ENCODE measurements at regions not wholly inside any gene's neighbourhood (a gene's known extent, or its start where the extent isn't known, plus 50 kb on each side); places are given as distances from the start of the nearest gene placed in this dataset.

DNA sequence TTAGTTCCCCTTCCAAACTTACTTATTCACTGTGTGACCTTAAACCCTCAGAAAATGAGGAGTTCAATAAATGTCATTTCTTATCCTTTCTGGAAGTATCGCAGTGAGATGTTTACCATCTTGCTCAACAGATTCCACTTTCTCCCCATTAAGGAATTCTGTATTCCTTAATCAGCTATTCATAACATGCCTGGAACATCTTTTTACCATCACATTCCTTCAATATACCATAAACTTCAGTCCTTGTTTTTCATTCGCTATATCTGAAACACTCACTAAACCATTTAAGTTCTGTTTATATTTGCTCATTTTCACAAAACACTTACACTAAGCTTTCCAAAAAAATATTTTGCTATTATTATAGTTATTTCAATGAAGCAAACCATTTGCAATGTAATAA lies 1158.6 kb downstream of the CDH12 start:
- H3K4me1 ChIP-seq = no peaks in the 10 kb centered on the region
- 69 to 76% methylated on average over 2 of the region's 2 CpGs for WGBS, 2 donors (ENCODE audit: low coverage in 1 of 2)
- no peaks in the 10 kb centered on the region for H3K27me3 ChIP-seq
- no peaks in the 10 kb centered on the region for H3K9me3 ChIP-seq
- no peak overlapping the region for H3K27ac ChIP-seq
- no peaks in the 10 kb centered on the region for H3K36me3 ChIP-seq
- intact Hi-C loops (cut with DNase I; ENCODE audit: low total_unique reads) (no loop called here), in situ Hi-C loops (cut with MboI; ENCODE audit: low pct_ligation_motif_present in 1 of 4, low pct_unique_long_range_greater_than_20kb in 1 of 4, low sequenced_read_pairs in 3 of 4) (no loop called here)
- no peak for DNase-seq
- TF ChIP-seq POLR2AphosphoS5 (IDR thresholded peaks at IDR 0.05) = no peak
- H3K4me3 ChIP-seq = no peak overlapping the region

DNA sequence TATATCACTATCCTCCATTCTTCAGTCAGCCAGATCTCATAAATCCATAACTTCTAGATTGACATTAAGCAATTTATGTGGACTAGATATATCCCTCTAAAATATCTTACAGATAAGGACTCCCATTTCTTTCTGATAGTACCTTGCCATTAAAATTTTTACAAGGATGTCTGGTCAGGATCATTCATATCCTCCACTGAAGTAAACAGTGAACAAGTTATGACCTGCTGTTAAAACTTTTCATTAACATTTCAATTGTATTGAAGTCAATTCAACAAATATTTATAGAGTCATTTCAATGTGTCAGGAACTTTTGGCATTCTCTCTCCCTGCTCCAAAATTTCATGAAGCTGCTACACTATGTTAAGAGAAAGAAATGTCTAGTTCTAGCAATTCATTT lies 1159.6 kb downstream of the CDH12 start:
- no peaks in the 10 kb centered on the region for H3K4me1 ChIP-seq
- no peak overlapping the region for H3K27ac ChIP-seq
- intact Hi-C loops (cut with DNase I; ENCODE audit: low total_unique reads) = no loop called here
- DNase-seq = no peak
- no peaks in the 10 kb centered on the region for H3K9me3 ChIP-seq
- H3K27me3 ChIP-seq = no peaks in the 10 kb centered on the region
- in situ Hi-C loops (cut with MboI; ENCODE audit: low pct_ligation_motif_present in 1 of 4, low pct_unique_long_range_greater_than_20kb in 1 of 4, low sequenced_read_pairs in 3 of 4) = no loop called here
- H3K36me3 ChIP-seq = no peaks in the 10 kb centered on the region
- H3K4me3 ChIP-seq = no peak overlapping the region
- no peak for TF ChIP-seq POLR2A (IDR thresholded peaks at IDR 0.05)
- TF ChIP-seq, protein P1, sequence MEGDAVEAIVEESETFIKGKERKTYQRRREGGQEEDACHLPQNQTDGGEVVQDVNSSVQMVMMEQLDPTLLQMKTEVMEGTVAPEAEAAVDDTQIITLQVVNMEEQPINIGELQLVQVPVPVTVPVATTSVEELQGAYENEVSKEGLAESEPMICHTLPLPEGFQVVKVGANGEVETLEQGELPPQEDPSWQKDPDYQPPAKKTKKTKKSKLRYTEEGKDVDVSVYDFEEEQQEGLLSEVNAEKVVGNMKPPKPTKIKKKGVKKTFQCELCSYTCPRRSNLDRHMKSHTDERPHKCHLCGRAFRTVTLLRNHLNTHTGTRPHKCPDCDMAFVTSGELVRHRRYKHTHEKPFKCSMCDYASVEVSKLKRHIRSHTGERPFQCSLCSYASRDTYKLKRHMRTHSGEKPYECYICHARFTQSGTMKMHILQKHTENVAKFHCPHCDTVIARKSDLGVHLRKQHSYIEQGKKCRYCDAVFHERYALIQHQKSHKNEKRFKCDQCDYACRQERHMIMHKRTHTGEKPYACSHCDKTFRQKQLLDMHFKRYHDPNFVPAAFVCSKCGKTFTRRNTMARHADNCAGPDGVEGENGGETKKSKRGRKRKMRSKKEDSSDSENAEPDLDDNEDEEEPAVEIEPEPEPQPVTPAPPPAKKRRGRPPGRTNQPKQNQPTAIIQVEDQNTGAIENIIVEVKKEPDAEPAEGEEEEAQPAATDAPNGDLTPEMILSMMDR (IDR thresholded peaks at IDR 0.05) = no peak
- TF ChIP-seq POLR2AphosphoS5 (IDR thresholded peaks at IDR 0.05) = no peak
- no peak for TF ChIP-seq EP300 (IDR thresholded peaks at IDR 0.05; ENCODE audit: low read depth)

DNA sequence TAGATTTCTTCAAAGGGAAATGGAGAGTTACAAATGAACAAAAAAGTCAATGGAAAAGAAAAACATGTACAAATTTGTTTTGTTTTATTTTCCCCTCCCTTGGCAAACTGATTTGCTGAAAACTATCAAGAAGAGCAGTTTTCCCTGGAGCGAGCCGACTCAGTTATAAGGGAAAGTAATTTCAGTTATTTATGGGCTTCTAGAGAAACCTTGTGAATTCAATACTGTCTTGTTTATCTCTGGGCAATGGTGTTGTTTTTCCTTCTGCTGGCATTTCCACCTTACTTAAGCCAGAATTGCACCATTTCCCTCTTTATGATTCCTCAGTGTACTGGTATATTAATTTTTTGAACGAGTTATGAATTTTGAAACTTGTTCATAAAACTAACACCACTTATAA lies 1163.6 kb downstream of the CDH12 start:
- no peaks in the 10 kb centered on the region for H3K4me1 ChIP-seq
- no peak overlapping the region for H3K4me3 ChIP-seq
- intact Hi-C loops (cut with DNase I; ENCODE audit: low total_unique reads) = no loop called here
- no peaks in the 10 kb centered on the region for H3K27me3 ChIP-seq
- no peak overlapping the region for H3K27ac ChIP-seq
- in situ Hi-C loops (cut with MboI; ENCODE audit: low pct_ligation_motif_present in 1 of 4, low pct_unique_long_range_greater_than_20kb in 1 of 4, low sequenced_read_pairs in 3 of 4) = no loop called here
- no peaks in the 10 kb centered on the region for H3K9me3 ChIP-seq
- no peak for TF ChIP-seq POLR2AphosphoS5 (IDR thresholded peaks at IDR 0.05)
- no peak for TF ChIP-seq EP300 (IDR thresholded peaks at IDR 0.05; ENCODE audit: low read depth)
- TF ChIP-seq, protein P1 (IDR thresholded peaks at IDR 0.05) = no peak
- TF ChIP-seq POLR2A (IDR thresholded peaks at IDR 0.05) = no peak
- DNase-seq = no peak
- WGBS, 2 donors (ENCODE audit: low coverage in 1 of 2) = 37 to 60% methylated on average over 3 of the region's 3 CpGs
- H3K36me3 ChIP-seq = no peaks in the 10 kb centered on the region

DNA sequence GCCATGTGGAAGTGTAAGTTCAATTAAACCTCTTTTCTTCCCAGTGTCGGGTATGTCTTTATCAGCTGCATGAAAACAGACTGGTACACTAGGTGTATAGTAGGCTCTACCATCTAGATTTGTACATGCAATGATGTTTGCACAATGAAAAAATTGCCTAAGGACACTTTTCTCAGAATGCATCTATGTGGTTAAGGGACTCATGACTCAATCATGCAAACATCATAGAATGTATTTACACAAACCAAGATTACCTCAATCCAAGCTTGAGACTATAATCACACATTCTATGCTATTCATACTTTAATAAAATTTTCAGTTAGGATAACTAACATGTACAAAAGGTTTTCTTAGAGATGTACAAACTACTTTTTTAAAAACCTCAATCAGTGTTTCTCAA lies 1164.5 kb downstream of the CDH12 start:
- intact Hi-C loops (cut with DNase I; ENCODE audit: low total_unique reads) = no loop called here
- Histone ChIP-seq H3K27me3 (no peaks in the 10 kb centered on the region), H3K9me3 (no peaks in the 10 kb centered on the region), H3K4me3 (no peak overlapping the region), H3K4me1 (no peaks in the 10 kb centered on the region), H3K36me3 (no peaks in the 10 kb centered on the region), H3K27ac (no peak overlapping the region)
- 80 to 84% methylated on average over 1 of the region's 1 CpG for WGBS, 2 donors (ENCODE audit: low coverage in 1 of 2)
- DNase-seq = no peak
- in situ Hi-C loops (cut with MboI; ENCODE audit: low pct_ligation_motif_present in 1 of 4, low pct_unique_long_range_greater_than_20kb in 1 of 4, low sequenced_read_pairs in 3 of 4) = no loop called here
- TF ChIP-seq POLR2AphosphoS5 (IDR thresholded peaks at IDR 0.05) (no peak), POLR2A (IDR thresholded peaks at IDR 0.05) (no peak), EP300 (IDR thresholded peaks at IDR 0.05; ENCODE audit: low read depth) (no peak)
- TF ChIP-seq, protein P1 (IDR thresholded peaks at IDR 0.05) = no peak

DNA sequence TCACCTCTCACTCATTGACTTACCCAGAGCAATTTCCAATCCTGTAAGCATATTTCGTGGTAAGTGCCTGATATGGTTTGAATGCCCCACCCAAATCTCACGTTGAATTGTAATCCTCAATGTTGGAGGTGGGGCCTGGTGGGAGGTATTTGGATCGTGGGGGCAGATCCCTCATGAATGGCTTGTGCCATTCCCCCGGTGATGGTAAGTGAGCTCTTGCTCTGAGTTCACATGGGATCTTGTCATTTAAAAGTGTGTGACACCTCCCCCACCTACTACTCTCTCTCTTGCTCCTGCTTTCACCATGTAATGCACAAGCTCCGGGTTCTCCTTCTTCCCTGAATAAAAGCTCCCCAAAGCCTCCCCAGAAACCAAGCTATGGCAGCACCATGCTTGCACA lies 1165.5 kb downstream of the CDH12 start:
- no peaks in the 10 kb centered on the region for H3K9me3 ChIP-seq
- no peaks in the 10 kb centered on the region for H3K27me3 ChIP-seq
- no peaks in the 10 kb centered on the region for H3K36me3 ChIP-seq
- H3K4me3 ChIP-seq = no peak overlapping the region
- no peaks in the 10 kb centered on the region for H3K4me1 ChIP-seq
- no peak for DNase-seq
- intact Hi-C loops (cut with DNase I; ENCODE audit: low total_unique reads) = no loop called here
- no peak overlapping the region for H3K27ac ChIP-seq
- WGBS, 2 donors (ENCODE audit: low coverage in 1 of 2) = 72 to 80% methylated on average over 4 to 5 of the region's 5 CpGs
- in situ Hi-C loops (cut with MboI; ENCODE audit: low pct_ligation_motif_present in 1 of 4, low pct_unique_long_range_greater_than_20kb in 1 of 4, low sequenced_read_pairs in 3 of 4) = no loop called here
- TF ChIP-seq POLR2AphosphoS5 (IDR thresholded peaks at IDR 0.05) = no peak
- TF ChIP-seq, protein P1 (IDR thresholded peaks at IDR 0.05) = no peak
- no peak for TF ChIP-seq EP300 (IDR thresholded peaks at IDR 0.05; ENCODE audit: low read depth)
- no peak for TF ChIP-seq POLR2A (IDR thresholded peaks at IDR 0.05)

Measured in transverse colon (tissue), 4 donors.